ENCODE measurements at regions not wholly inside any gene's neighbourhood (a gene's known extent, or its start where the extent isn't known, plus 50 kb on each side); places are given as distances from the start of the nearest gene placed in this dataset.

- TF ChIP-seq CTCF (IDR thresholded peaks at IDR 0.05; ENCODE audit: low read length) (no peak), EZH2 (IDR thresholded peaks at IDR 0.05; ENCODE audit: borderline replicate concordance, low read length) (no peak)
Observed at GRCh38 chr13:103815619-103816018, 749.4 kb upstream of the SLC10A2 start.
